NB4 (cell line): ENCODE measurements at regions not wholly inside any gene's neighbourhood (a gene's known extent, or its start where the extent isn't known, plus 50 kb on each side); places are given as distances from the start of the nearest gene placed in this dataset.

Source experiments
- POLR2A ChIP-seq: IDR thresholded peaks from 2 replicates; pipeline ENCODE4 v1.6.1; 2011; ENCODE audit warnings: mild to moderate bottlenecking; ENCODE audit not compliant: insufficient read length; ENCODE audit errors: extremely low read depth
- TF ChIP-seq, protein P1 (sequence below): IDR thresholded peaks from one replicate; pipeline ENCODE4 v1.5.1; 2012; ENCODE audit warnings: low read depth, low read length

GRCh38 chr6:85948481-85948880 lies 305.8 kb upstream of the SYNCRIP start:
- TF ChIP-seq, protein P1, sequence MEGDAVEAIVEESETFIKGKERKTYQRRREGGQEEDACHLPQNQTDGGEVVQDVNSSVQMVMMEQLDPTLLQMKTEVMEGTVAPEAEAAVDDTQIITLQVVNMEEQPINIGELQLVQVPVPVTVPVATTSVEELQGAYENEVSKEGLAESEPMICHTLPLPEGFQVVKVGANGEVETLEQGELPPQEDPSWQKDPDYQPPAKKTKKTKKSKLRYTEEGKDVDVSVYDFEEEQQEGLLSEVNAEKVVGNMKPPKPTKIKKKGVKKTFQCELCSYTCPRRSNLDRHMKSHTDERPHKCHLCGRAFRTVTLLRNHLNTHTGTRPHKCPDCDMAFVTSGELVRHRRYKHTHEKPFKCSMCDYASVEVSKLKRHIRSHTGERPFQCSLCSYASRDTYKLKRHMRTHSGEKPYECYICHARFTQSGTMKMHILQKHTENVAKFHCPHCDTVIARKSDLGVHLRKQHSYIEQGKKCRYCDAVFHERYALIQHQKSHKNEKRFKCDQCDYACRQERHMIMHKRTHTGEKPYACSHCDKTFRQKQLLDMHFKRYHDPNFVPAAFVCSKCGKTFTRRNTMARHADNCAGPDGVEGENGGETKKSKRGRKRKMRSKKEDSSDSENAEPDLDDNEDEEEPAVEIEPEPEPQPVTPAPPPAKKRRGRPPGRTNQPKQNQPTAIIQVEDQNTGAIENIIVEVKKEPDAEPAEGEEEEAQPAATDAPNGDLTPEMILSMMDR, result no peak
- no peak for TF ChIP-seq POLR2A
